ENCODE measurements at regions not wholly inside any gene's neighbourhood (a gene's known extent, or its start where the extent isn't known, plus 50 kb on each side); places are given as distances from the start of the nearest gene placed in this dataset.

DNA sequence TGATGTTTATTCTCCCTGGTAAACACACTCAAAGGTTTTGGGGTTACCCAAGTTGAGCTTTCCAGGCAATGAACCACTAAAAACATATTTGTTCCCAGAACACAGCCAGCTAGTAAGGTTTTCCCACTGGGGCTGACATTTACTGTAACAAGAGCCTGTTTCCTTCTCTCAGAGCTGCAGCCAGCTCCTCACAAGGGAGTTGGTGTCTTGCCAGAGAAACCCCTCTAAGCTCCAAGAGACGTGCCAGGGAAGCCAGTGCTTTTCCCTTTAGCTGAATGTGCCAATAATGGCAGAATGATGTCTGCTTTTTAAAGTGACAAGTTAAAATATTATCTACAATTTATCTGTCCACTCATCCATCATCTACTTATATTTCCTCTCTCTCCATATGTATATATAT is 170.8 kb upstream of the RBFOX1 start:
- Mint-ChIP-seq H3K4me3 (ENCODE audit: low read depth, unreplicated experiment) (no peak overlapping the region), H3K27ac (ENCODE audit: unreplicated experiment) (no peak overlapping the region), H3K27me3 (ENCODE audit: unreplicated experiment) (no peaks in the 10 kb centered on the region), H3K9me3 (ENCODE audit: low read depth, unreplicated experiment) (peaks cover 10% of the 10 kb centered on the region), H3K4me1 (ENCODE audit: low read depth, unreplicated experiment) (no peaks in the 10 kb centered on the region), H3K36me3 (ENCODE audit: insufficient read depth, unreplicated experiment) (no peaks in the 10 kb centered on the region)
- CTCF ChIA-PET: no interaction called here
- no peak for DNase-seq
- TF ChIP-seq, protein P1, sequence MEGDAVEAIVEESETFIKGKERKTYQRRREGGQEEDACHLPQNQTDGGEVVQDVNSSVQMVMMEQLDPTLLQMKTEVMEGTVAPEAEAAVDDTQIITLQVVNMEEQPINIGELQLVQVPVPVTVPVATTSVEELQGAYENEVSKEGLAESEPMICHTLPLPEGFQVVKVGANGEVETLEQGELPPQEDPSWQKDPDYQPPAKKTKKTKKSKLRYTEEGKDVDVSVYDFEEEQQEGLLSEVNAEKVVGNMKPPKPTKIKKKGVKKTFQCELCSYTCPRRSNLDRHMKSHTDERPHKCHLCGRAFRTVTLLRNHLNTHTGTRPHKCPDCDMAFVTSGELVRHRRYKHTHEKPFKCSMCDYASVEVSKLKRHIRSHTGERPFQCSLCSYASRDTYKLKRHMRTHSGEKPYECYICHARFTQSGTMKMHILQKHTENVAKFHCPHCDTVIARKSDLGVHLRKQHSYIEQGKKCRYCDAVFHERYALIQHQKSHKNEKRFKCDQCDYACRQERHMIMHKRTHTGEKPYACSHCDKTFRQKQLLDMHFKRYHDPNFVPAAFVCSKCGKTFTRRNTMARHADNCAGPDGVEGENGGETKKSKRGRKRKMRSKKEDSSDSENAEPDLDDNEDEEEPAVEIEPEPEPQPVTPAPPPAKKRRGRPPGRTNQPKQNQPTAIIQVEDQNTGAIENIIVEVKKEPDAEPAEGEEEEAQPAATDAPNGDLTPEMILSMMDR (IDR thresholded peaks at IDR 0.05; ENCODE audit: unreplicated experiment): no peak
- intact Hi-C loops (cut with micrococcal nuclease; ENCODE audit: unreplicated experiment): no loop called here
- no TSS peak for BruUV-seq (replicated peaks)

DNA sequence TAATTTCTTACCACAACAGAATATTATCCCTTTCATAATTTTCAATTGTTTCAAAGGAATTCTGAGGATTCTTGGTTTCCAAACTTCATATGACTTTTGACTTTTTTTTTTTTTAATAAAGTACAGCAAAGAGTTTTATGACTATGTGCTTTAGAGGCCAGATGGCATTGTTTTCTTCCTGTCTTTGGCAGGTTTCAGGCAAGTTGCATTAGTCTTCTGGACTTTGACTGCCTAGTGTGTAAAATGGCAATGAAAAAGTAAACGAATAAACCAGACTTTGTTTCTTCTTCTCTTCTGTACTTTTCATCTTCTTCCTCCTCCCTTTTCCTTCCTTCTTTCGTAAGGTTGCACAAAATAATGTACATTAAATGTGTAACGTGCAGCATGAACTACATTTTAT is 172.6 kb upstream of the RBFOX1 start:
- Mint-ChIP-seq H3K9me3 (ENCODE audit: low read depth, unreplicated experiment) (peaks cover 6% of the 10 kb centered on the region), H3K27ac (ENCODE audit: unreplicated experiment) (no peak overlapping the region), H3K36me3 (ENCODE audit: insufficient read depth, unreplicated experiment) (no peaks in the 10 kb centered on the region), H3K27me3 (ENCODE audit: unreplicated experiment) (no peaks in the 10 kb centered on the region), H3K4me1 (ENCODE audit: low read depth, unreplicated experiment) (no peaks in the 10 kb centered on the region), H3K4me3 (ENCODE audit: low read depth, unreplicated experiment) (no peak overlapping the region)
- CTCF ChIA-PET: interaction anchor here (0.9 kb wide), 1 partner anchor 25 kb away, joined by 8 read pairs; no protein-coding TSS in a partner anchor
- BruUV-seq (replicated peaks): no TSS peak
- intact Hi-C loops (cut with micrococcal nuclease; ENCODE audit: unreplicated experiment): no loop called here
- TF ChIP-seq, protein P1 (IDR thresholded peaks at IDR 0.05; ENCODE audit: unreplicated experiment): no peak
- DNase-seq: no peak

DNA sequence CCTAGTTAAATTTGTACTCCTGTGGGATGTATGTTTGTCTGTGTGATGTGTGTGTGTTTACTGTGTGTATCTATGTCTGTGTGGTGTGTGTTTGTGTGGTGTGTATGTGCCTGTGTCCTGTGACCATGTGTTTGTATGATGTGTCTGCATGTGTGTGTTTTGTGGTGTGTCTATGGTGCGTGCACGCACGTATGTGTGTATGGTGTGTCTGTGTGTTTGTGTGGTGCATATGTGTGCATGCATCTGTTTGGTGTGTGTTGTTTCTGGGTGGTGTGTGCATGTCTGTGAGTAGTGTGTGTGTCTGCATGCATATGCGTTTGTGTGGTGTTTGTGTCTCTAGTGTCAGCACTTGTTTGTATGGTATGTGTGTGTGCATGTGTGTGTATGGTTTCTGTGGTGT is 174.2 kb upstream of the RBFOX1 start:
- Mint-ChIP-seq H3K9me3 (ENCODE audit: low read depth, unreplicated experiment) (peaks cover 10% of the 10 kb centered on the region), H3K4me3 (ENCODE audit: low read depth, unreplicated experiment) (no peak overlapping the region), H3K4me1 (ENCODE audit: low read depth, unreplicated experiment) (no peaks in the 10 kb centered on the region), H3K27me3 (ENCODE audit: unreplicated experiment) (no peaks in the 10 kb centered on the region), H3K27ac (ENCODE audit: unreplicated experiment) (no peak overlapping the region), H3K36me3 (ENCODE audit: insufficient read depth, unreplicated experiment) (no peaks in the 10 kb centered on the region)
- CTCF ChIA-PET: no interaction called here
- DNase-seq: no peak
- no TSS peak for BruUV-seq (replicated peaks)
- intact Hi-C loops (cut with micrococcal nuclease; ENCODE audit: unreplicated experiment): no loop called here
- TF ChIP-seq, protein P1 (IDR thresholded peaks at IDR 0.05; ENCODE audit: unreplicated experiment): no peak

DNA sequence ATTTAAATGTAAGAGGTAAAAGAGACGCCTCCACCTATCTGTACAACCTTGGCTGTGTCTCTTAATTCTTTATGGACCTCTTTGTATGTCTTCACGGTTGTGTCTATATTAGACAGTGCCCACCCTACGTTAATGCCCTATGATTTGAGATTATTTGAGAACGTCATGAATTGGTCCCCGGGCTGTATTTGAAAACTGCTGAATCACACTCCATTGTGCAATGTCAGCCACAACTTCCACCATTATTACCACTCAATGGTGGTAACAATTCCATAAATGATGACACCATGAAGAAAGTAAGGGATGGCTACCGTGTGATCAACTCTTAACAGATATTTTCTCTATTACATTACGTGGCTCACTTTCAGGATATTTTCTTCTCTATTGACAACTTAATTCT is 182.4 kb upstream of the RBFOX1 start:
- no peaks in the 10 kb centered on the region for H3K4me1 Mint-ChIP-seq (ENCODE audit: low read depth, unreplicated experiment)
- TF ChIP-seq, protein P1 (IDR thresholded peaks at IDR 0.05; ENCODE audit: unreplicated experiment): no peak
- H3K4me3 Mint-ChIP-seq (ENCODE audit: low read depth, unreplicated experiment): no peak overlapping the region
- CTCF ChIA-PET: no interaction called here
- peaks cover 10% of the 10 kb centered on the region for H3K9me3 Mint-ChIP-seq (ENCODE audit: low read depth, unreplicated experiment)
- H3K27me3 Mint-ChIP-seq (ENCODE audit: unreplicated experiment): no peaks in the 10 kb centered on the region
- DNase-seq: no peak
- intact Hi-C loops (cut with micrococcal nuclease; ENCODE audit: unreplicated experiment): no loop called here
- H3K36me3 Mint-ChIP-seq (ENCODE audit: insufficient read depth, unreplicated experiment): no peaks in the 10 kb centered on the region
- no TSS peak for BruUV-seq (replicated peaks)
- H3K27ac Mint-ChIP-seq (ENCODE audit: unreplicated experiment): no peak overlapping the region

DNA sequence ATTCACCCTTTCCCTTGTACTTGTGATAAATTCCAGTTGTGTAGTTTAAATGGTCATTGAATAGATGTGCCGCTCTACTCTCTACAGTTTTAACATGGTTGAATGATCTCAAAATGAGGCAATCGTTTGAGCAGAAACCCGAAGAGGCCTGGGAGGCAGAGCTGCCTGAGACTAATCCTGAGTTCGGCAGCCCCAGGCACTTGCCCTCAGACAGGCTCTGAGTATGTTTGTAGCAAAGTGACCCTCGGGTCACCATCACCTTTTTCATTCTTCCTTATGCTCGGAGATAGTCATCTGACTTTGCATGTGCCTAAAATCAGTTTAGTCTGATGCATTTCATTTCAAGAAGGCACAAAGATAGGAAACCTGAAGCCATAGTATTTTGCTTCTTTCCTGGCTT is 184.0 kb upstream of the RBFOX1 start:
- TF ChIP-seq, protein P1 (IDR thresholded peaks at IDR 0.05; ENCODE audit: unreplicated experiment): no peak
- no peaks in the 10 kb centered on the region for H3K36me3 Mint-ChIP-seq (ENCODE audit: insufficient read depth, unreplicated experiment)
- no TSS peak for BruUV-seq (replicated peaks)
- peaks cover 6% of the 10 kb centered on the region for H3K9me3 Mint-ChIP-seq (ENCODE audit: low read depth, unreplicated experiment)
- H3K4me3 Mint-ChIP-seq (ENCODE audit: low read depth, unreplicated experiment): no peak overlapping the region
- DNase-seq: no peak
- no peaks in the 10 kb centered on the region for H3K27me3 Mint-ChIP-seq (ENCODE audit: unreplicated experiment)
- H3K27ac Mint-ChIP-seq (ENCODE audit: unreplicated experiment): no peak overlapping the region
- CTCF ChIA-PET: no interaction called here
- intact Hi-C loops (cut with micrococcal nuclease; ENCODE audit: unreplicated experiment): no loop called here
- no peaks in the 10 kb centered on the region for H3K4me1 Mint-ChIP-seq (ENCODE audit: low read depth, unreplicated experiment)

All from Calu3 (cell line).